Liver (tissue), 3 donors: ENCODE measurements at regions not wholly inside any gene's neighbourhood (a gene's known extent, or its start where the extent isn't known, plus 50 kb on each side); places are given as distances from the start of the nearest gene placed in this dataset.

Source experiments
- EGR1 ChIP-seq, 2 donors: IDR thresholded peaks; 2 replicates each; pipeline ENCODE4 v1.6.1; 2016 to 2018; ENCODE audit warnings: antibody characterized with exemption in 2 of 2, low read depth in 2 of 2
- FOXA1 ChIP-seq: IDR thresholded peaks from 2 replicates; pipeline ENCODE4 v1.6.1; 2016; ENCODE audit warnings: antibody characterized with exemption
- FOXA2 ChIP-seq: IDR thresholded peaks from 2 replicates; pipeline ENCODE4 v1.6.1; 2016; ENCODE audit warnings: antibody characterized with exemption
- GABPA ChIP-seq, 2 donors: IDR thresholded peaks in 1 of 2; conservative IDR thresholded peaks in 1 of 2; 2 replicates each; pipeline ENCODE4 v1.6.1; 2016; ENCODE audit warnings: antibody characterized with exemption in 2 of 2, mild to moderate bottlenecking in 1 of 2, moderate library complexity in 1 of 2
- RAD21 ChIP-seq, 2 donors: IDR thresholded peaks; 2 replicates each; pipeline ENCODE4 v1.6.1; 2016; ENCODE audit warnings: antibody characterized with exemption in 2 of 2, mild to moderate bottlenecking in 2 of 2
- RXRA ChIP-seq, 2 donors: IDR thresholded peaks; 2 replicates each; pipeline ENCODE4 v1.6.1; 2017 to 2018; ENCODE audit warnings: antibody characterized with exemption in 2 of 2, mild to moderate bottlenecking in 1 of 2
- TAF1 ChIP-seq: conservative IDR thresholded peaks from 2 replicates; pipeline ENCODE4 v1.6.1; 2016; ENCODE audit warnings: antibody characterized with exemption, mild to moderate bottlenecking
- YY1 ChIP-seq: IDR thresholded peaks from 2 replicates; pipeline ENCODE4 v1.6.1; 2016; ENCODE audit warnings: antibody characterized with exemption, mild to moderate bottlenecking
- TF ChIP-seq, protein P1 (sequence below): fragments of 150-350 bp; IDR thresholded peaks from 2 replicates; pipeline ENCODE4 v1.5.1; 2017; ENCODE audit warnings: improper control_type of control experiment, low read depth, low read length; ENCODE audit not compliant: missing input control
- TF ChIP-seq, protein P2 (sequence below): IDR thresholded peaks from 2 replicates; pipeline ENCODE4 v1.6.1; 2016; ENCODE audit warnings: antibody characterized with exemption
- TF ChIP-seq, protein P3 (sequence below): IDR thresholded peaks from 2 replicates; pipeline ENCODE4 v1.6.1; 2016; ENCODE audit warnings: antibody characterized with exemption, mild to moderate bottlenecking
- TF ChIP-seq, protein P4 (sequence below): IDR thresholded peaks from 2 replicates; pipeline ENCODE4 v1.6.1; 2016; ENCODE audit warnings: antibody characterized with exemption
- TF ChIP-seq, protein P5 (sequence below): IDR thresholded peaks from 2 replicates; pipeline ENCODE4 v1.6.1; 2016; ENCODE audit warnings: antibody characterized with exemption
- donor health status: healthy.
- donor health status: healthy.

DNA sequence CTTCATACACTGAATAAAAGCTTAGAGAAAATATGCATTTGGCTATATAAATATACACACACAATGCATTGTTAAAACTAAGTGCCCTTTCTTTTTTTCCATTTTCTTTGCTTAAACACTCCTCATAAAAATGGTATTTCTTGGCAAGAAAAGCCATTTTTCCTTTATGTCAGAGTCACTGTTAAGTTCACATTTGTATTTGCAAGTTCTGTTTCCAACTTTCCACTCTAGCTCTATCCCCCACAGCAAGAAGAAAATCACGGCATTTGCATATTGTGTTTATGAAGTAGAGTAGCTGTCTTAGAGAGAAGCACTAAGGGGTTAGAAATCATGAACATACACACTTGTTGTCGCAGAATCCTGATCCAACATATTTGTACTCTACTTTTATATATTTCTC, 662.1 kb upstream of the MEF2C start:
- TF ChIP-seq, protein P1, sequence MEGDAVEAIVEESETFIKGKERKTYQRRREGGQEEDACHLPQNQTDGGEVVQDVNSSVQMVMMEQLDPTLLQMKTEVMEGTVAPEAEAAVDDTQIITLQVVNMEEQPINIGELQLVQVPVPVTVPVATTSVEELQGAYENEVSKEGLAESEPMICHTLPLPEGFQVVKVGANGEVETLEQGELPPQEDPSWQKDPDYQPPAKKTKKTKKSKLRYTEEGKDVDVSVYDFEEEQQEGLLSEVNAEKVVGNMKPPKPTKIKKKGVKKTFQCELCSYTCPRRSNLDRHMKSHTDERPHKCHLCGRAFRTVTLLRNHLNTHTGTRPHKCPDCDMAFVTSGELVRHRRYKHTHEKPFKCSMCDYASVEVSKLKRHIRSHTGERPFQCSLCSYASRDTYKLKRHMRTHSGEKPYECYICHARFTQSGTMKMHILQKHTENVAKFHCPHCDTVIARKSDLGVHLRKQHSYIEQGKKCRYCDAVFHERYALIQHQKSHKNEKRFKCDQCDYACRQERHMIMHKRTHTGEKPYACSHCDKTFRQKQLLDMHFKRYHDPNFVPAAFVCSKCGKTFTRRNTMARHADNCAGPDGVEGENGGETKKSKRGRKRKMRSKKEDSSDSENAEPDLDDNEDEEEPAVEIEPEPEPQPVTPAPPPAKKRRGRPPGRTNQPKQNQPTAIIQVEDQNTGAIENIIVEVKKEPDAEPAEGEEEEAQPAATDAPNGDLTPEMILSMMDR: no peak
- TF ChIP-seq, protein P2, sequence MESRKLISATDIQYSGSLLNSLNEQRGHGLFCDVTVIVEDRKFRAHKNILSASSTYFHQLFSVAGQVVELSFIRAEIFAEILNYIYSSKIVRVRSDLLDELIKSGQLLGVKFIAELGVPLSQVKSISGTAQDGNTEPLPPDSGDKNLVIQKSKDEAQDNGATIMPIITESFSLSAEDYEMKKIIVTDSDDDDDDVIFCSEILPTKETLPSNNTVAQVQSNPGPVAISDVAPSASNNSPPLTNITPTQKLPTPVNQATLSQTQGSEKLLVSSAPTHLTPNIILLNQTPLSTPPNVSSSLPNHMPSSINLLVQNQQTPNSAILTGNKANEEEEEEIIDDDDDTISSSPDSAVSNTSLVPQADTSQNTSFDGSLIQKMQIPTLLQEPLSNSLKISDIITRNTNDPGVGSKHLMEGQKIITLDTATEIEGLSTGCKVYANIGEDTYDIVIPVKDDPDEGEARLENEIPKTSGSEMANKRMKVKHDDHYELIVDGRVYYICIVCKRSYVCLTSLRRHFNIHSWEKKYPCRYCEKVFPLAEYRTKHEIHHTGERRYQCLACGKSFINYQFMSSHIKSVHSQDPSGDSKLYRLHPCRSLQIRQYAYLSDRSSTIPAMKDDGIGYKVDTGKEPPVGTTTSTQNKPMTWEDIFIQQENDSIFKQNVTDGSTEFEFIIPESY: no peak
- TF ChIP-seq FOXA2 (no peak), YY1 (no peak), RAD21 (IDR thresholded peaks at IDR 0.05) (no peak), TAF1 (no peak), GABPA (IDR thresholded peaks at IDR 0.05 in 1 of 2, conservative IDR thresholded peaks at IDR 0.05 in 1 of 2) (no peak), EGR1 (IDR thresholded peaks at IDR 0.05; ENCODE audit: low read depth in 2 of 2) (no peak), RXRA (IDR thresholded peaks at IDR 0.05) (no peak), FOXA1 (no peak)
- TF ChIP-seq, protein P3, sequence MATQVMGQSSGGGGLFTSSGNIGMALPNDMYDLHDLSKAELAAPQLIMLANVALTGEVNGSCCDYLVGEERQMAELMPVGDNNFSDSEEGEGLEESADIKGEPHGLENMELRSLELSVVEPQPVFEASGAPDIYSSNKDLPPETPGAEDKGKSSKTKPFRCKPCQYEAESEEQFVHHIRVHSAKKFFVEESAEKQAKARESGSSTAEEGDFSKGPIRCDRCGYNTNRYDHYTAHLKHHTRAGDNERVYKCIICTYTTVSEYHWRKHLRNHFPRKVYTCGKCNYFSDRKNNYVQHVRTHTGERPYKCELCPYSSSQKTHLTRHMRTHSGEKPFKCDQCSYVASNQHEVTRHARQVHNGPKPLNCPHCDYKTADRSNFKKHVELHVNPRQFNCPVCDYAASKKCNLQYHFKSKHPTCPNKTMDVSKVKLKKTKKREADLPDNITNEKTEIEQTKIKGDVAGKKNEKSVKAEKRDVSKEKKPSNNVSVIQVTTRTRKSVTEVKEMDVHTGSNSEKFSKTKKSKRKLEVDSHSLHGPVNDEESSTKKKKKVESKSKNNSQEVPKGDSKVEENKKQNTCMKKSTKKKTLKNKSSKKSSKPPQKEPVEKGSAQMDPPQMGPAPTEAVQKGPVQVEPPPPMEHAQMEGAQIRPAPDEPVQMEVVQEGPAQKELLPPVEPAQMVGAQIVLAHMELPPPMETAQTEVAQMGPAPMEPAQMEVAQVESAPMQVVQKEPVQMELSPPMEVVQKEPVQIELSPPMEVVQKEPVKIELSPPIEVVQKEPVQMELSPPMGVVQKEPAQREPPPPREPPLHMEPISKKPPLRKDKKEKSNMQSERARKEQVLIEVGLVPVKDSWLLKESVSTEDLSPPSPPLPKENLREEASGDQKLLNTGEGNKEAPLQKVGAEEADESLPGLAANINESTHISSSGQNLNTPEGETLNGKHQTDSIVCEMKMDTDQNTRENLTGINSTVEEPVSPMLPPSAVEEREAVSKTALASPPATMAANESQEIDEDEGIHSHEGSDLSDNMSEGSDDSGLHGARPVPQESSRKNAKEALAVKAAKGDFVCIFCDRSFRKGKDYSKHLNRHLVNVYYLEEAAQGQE: no peak
- TF ChIP-seq, protein P4, sequence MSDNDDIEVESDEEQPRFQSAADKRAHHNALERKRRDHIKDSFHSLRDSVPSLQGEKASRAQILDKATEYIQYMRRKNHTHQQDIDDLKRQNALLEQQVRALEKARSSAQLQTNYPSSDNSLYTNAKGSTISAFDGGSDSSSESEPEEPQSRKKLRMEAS: no peak
- TF ChIP-seq, protein P5, sequence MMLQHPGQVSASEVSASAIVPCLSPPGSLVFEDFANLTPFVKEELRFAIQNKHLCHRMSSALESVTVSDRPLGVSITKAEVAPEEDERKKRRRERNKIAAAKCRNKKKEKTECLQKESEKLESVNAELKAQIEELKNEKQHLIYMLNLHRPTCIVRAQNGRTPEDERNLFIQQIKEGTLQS: no peak
